Uterus (tissue), 2 donors: ENCODE measurements at regions not wholly inside any gene's neighbourhood (a gene's known extent, or its start where the extent isn't known, plus 50 kb on each side); places are given as distances from the start of the nearest gene placed in this dataset.

Experiments used
- POLR2A ChIP-seq, 2 donors: fragments of 450-650 bp; IDR thresholded peaks; one replicate each; pipeline ENCODE4 v1.6.1; 2016; ENCODE audit warnings: antibody characterized with exemption in 2 of 2, mild to moderate bottlenecking in 1 of 2, moderate library complexity in 1 of 2
- TF ChIP-seq, protein P1 (sequence below), 4 experiments: fragments of 200-600 bp in 2 of 4; fragments of 450-650 bp in 2 of 4; sonication (generic) in 2 of 4; IDR thresholded peaks; one replicate each; pipeline ENCODE4 v1.5.1; 2016 to 2019; ENCODE audit warnings: antibody characterized with exemption in 4 of 4, mild to moderate bottlenecking in 2 of 4, moderate library complexity in 1 of 4

DNA sequence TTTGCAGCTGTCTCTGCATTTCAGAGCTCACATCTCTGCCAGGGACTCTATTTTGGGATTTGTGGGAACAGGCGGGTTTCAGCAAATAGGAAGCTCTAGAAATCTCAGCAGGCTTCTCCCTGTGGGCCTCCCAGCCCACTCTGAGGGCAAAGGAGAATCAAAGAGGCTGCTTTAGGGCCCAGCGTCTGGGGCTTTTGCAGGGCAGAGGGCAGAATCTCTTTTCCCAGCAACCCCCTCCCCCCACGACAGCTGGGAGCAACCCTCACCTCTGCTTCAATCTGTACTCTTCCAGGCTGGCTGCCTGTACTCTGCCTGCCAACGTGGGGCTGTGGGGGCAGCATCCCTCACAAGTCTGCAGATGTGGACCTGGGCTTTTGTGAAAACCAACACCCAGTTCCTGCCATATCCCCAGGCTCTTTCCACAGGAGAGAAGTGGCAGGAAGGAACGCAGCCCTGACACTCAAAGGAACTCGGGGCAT, 529.6 kb upstream of the TBX3 start:
- TF ChIP-seq, protein P1, sequence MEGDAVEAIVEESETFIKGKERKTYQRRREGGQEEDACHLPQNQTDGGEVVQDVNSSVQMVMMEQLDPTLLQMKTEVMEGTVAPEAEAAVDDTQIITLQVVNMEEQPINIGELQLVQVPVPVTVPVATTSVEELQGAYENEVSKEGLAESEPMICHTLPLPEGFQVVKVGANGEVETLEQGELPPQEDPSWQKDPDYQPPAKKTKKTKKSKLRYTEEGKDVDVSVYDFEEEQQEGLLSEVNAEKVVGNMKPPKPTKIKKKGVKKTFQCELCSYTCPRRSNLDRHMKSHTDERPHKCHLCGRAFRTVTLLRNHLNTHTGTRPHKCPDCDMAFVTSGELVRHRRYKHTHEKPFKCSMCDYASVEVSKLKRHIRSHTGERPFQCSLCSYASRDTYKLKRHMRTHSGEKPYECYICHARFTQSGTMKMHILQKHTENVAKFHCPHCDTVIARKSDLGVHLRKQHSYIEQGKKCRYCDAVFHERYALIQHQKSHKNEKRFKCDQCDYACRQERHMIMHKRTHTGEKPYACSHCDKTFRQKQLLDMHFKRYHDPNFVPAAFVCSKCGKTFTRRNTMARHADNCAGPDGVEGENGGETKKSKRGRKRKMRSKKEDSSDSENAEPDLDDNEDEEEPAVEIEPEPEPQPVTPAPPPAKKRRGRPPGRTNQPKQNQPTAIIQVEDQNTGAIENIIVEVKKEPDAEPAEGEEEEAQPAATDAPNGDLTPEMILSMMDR (IDR thresholded peaks at IDR 0.05): no peak
- no peak for TF ChIP-seq POLR2A (IDR thresholded peaks at IDR 0.05)
